Neural cell (in vitro differentiated cells): ENCODE measurements at regions not wholly inside any gene's neighbourhood (a gene's known extent, or its start where the extent isn't known, plus 50 kb on each side); places are given as distances from the start of the nearest gene placed in this dataset.

Source experiments
- EP300 ChIP-seq: fragments of 450-650 bp; conservative IDR thresholded peaks from 2 replicates; pipeline ENCODE4 v1.6.1; 2014; ENCODE audit warnings: antibody characterized with exemption, mild to moderate bottlenecking, moderate library complexity; ENCODE audit not compliant: poor library complexity, severe bottlenecking
- EZH2 ChIP-seq: fragments of 200-600, 300-800 bp; shearing (Covaris generic), sonication (generic); IDR thresholded peaks from 2 replicates; pipeline ENCODE4 v1.6.1; 2014; ENCODE audit warnings: antibody characterized with exemption, low read length, borderline replicate concordance, mild to moderate bottlenecking; ENCODE audit not compliant: insufficient read depth, poor library complexity, severe bottlenecking
- MXI1 ChIP-seq: fragments of 450-650 bp; conservative IDR thresholded peaks from 2 replicates; pipeline ENCODE4 v1.6.1; 2014; ENCODE audit warnings: antibody characterized with exemption, mild to moderate bottlenecking; ENCODE audit not compliant: poor library complexity, severe bottlenecking
- POLR2AphosphoS5 ChIP-seq: IDR thresholded peaks from 2 replicates; pipeline ENCODE4 v1.6.1; 2012
- TAF1 ChIP-seq: IDR thresholded peaks from 2 replicates; pipeline ENCODE4 v1.6.1; 2012; ENCODE audit warnings: low read depth
- TF ChIP-seq, protein P1 (sequence below): fragments of 450-650 bp; IDR thresholded peaks from 2 replicates; pipeline ENCODE4 v1.5.1; 2014; ENCODE audit warnings: antibody characterized with exemption, mild to moderate bottlenecking, moderate library complexity; ENCODE audit not compliant: poor library complexity, severe bottlenecking

- TF ChIP-seq, protein P1, sequence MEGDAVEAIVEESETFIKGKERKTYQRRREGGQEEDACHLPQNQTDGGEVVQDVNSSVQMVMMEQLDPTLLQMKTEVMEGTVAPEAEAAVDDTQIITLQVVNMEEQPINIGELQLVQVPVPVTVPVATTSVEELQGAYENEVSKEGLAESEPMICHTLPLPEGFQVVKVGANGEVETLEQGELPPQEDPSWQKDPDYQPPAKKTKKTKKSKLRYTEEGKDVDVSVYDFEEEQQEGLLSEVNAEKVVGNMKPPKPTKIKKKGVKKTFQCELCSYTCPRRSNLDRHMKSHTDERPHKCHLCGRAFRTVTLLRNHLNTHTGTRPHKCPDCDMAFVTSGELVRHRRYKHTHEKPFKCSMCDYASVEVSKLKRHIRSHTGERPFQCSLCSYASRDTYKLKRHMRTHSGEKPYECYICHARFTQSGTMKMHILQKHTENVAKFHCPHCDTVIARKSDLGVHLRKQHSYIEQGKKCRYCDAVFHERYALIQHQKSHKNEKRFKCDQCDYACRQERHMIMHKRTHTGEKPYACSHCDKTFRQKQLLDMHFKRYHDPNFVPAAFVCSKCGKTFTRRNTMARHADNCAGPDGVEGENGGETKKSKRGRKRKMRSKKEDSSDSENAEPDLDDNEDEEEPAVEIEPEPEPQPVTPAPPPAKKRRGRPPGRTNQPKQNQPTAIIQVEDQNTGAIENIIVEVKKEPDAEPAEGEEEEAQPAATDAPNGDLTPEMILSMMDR: no peak
- TF ChIP-seq EZH2 (no peak), EP300 (no peak), POLR2AphosphoS5 (no peak), TAF1 (no peak), MXI1 (no peak)
These were observed 400.0 kb upstream of the CELF2 start for GRCh38 chr10:10617686-10618085.
